ENCODE measurements at regions not wholly inside any gene's neighbourhood (a gene's known extent, or its start where the extent isn't known, plus 50 kb on each side); places are given as distances from the start of the nearest gene placed in this dataset.
"Not testable (repeated sequence)": the region's sequence is repeated elsewhere in the genome, so short reads cannot be mapped to it uniquely, and the experiment has no call there.

DNA sequence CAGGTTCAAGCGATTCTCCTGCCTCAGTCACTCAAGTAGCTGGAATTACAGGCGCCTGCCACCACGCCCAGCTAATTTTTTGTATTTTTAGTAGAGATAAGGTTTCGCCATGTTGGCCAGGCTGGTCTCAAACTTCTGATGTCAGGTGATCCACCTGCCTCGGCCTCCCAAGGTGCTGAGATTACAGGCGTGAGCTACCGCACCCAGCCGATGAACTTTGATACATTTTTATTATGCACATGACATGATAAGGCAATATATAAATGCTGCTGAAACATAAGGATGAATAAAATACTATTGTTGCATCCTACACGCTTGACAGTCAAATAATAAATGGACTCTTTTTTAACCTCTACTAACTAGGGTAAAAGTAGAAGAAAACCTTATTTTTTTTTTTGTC is 1380.4 kb upstream of the SLC39A10 start:
- TF ChIP-seq, protein P1, sequence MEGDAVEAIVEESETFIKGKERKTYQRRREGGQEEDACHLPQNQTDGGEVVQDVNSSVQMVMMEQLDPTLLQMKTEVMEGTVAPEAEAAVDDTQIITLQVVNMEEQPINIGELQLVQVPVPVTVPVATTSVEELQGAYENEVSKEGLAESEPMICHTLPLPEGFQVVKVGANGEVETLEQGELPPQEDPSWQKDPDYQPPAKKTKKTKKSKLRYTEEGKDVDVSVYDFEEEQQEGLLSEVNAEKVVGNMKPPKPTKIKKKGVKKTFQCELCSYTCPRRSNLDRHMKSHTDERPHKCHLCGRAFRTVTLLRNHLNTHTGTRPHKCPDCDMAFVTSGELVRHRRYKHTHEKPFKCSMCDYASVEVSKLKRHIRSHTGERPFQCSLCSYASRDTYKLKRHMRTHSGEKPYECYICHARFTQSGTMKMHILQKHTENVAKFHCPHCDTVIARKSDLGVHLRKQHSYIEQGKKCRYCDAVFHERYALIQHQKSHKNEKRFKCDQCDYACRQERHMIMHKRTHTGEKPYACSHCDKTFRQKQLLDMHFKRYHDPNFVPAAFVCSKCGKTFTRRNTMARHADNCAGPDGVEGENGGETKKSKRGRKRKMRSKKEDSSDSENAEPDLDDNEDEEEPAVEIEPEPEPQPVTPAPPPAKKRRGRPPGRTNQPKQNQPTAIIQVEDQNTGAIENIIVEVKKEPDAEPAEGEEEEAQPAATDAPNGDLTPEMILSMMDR (conservative IDR thresholded peaks at IDR 0.05; ENCODE audit: low read depth, low read length) = not testable (repeated sequence)
- not testable (repeated sequence) for TF ChIP-seq EZH2 (IDR thresholded peaks at IDR 0.05; ENCODE audit: borderline replicate concordance, low read depth, low read length, poor library complexity, severe bottlenecking)
